Natural killer cell (primary cell): ENCODE measurements at regions not wholly inside any gene's neighbourhood (a gene's known extent, or its start where the extent isn't known, plus 50 kb on each side); places are given as distances from the start of the nearest gene placed in this dataset.

ENCODE experiments used
- ATAC-seq, 3 donors: fragments of 150-1000 bp in 2 of 3; fragments of 200-7000 bp in 1 of 3; cut with Tn5 transposase; 1 replicate in 1 of 3; 2 replicates in 2 of 3; pipeline ENCODE4 v1.10.0; 2021; ENCODE audit warnings: mild to moderate bottlenecking in 2 of 3, moderate library complexity in 2 of 3
- DNase-seq, 2 donors: peaks; one replicate each; pipeline versions ENCODE4 v3.0.0 to v3.0.0-alpha.2; 2013 to 2021; ENCODE audit warnings: mixed read lengths in 1 of 2
- H3K27ac ChIP-seq: one replicate; pipeline ENCODE4 v1.5.1; 2013; ENCODE audit warnings: mild to moderate bottlenecking, low read length
- H3K27me3 ChIP-seq: one replicate; pipeline ENCODE4 v1.6.1; 2013; ENCODE audit warnings: low read length; ENCODE audit not compliant: control insufficient read depth, insufficient read depth
- H3K36me3 ChIP-seq: one replicate; pipeline ENCODE4 v1.6.1; 2013; ENCODE audit warnings: low read length; ENCODE audit not compliant: control insufficient read depth, insufficient read depth
- H3K4me1 ChIP-seq: one replicate; pipeline ENCODE4 v1.6.1; 2013; ENCODE audit warnings: low read length; ENCODE audit not compliant: control insufficient read depth, insufficient read depth
- H3K4me3 ChIP-seq: one replicate; pipeline ENCODE4 v1.5.1; 2013; ENCODE audit warnings: low read length
- H3K9me3 ChIP-seq: one replicate; pipeline ENCODE4 v1.6.1; 2013; ENCODE audit warnings: low read length; ENCODE audit not compliant: control insufficient read depth, insufficient read depth
- H3K27ac Mint-ChIP-seq, 2 donors: one replicate each; pipeline ENCODE4 v1.8.0; 2022; ENCODE audit warnings: mild to moderate bottlenecking in 2 of 2, mixed read lengths in 2 of 2, moderate library complexity in 1 of 2
- H3K27me3 Mint-ChIP-seq, 2 donors: one replicate each; pipeline ENCODE4 v1.8.0; 2022; ENCODE audit warnings: low read depth in 2 of 2, mixed read lengths in 2 of 2
- H3K36me3 Mint-ChIP-seq: one replicate; pipeline ENCODE4 v1.8.0; 2022; ENCODE audit warnings: mixed read lengths
- H3K4me1 Mint-ChIP-seq, 2 donors: one replicate each; pipeline ENCODE4 v1.8.0; 2022; ENCODE audit warnings: mixed read lengths in 2 of 2
- H3K4me3 Mint-ChIP-seq: one replicate; pipeline ENCODE4 v1.8.0; 2022; ENCODE audit warnings: mild to moderate bottlenecking, moderate library complexity, mixed read lengths
- H3K9me3 Mint-ChIP-seq, 2 donors: one replicate each; pipeline ENCODE4 v1.8.0; 2022; ENCODE audit warnings: mixed read lengths in 2 of 2
- CTCF ChIP-seq: fragments of 200-600 bp; IDR thresholded peaks from one replicate; pipeline ENCODE4 v1.8.0; 2022; ENCODE audit warnings: antibody characterized with exemption
- WGBS: methylation state at CpG from one replicate; pipeline ENCODE4 v1.1.7; 2013; ENCODE audit warnings: missing lambda C conversion rate; ENCODE audit not compliant: insufficient coverage; 5-methylcytosine and 5-hydroxymethylcytosine counted together
- intact Hi-C: fragments of 100-400 bp; cut with micrococcal nuclease; formaldehyde crosslinking; loops from one replicate; pipeline ENCODE4 v1.14.2; 2022

- no peak for ATAC-seq
- peaks cover 12 to 13% of the 10 kb centered on the region in 2 donors for H3K9me3 Mint-ChIP-seq
- 88% methylated on average over 5 of the region's 5 CpGs for WGBS
Measured at GRCh38 chr6:23526526-23526925, 599.5 kb upstream of the NRSN1 start.

GRCh38 chr6:23529902-23530301 lies 596.1 kb upstream of the NRSN1 start:
- H3K9me3 Mint-ChIP-seq = peaks cover 12 to 15% of the 10 kb centered on the region in 2 donors
- intact Hi-C loops = no loop called here
- no peak for TF ChIP-seq CTCF
- DNase-seq (no peak), ATAC-seq (no peak)
- H3K27ac Mint-ChIP-seq = no peak overlapping the region
- no peak overlapping the region for H3K4me3 Mint-ChIP-seq
- no peaks in the 10 kb centered on the region for H3K9me3 ChIP-seq
- H3K4me1 Mint-ChIP-seq = no peaks in the 10 kb centered on the region
- no peaks in the 10 kb centered on the region for H3K4me1 ChIP-seq
- H3K36me3 ChIP-seq = no peaks in the 10 kb centered on the region
- no peak overlapping the region for H3K27ac ChIP-seq
- no peaks in the 10 kb centered on the region for H3K27me3 ChIP-seq
- 17% methylated on average over 2 of the region's 2 CpGs for WGBS
- no peaks in the 10 kb centered on the region for H3K27me3 Mint-ChIP-seq
- no peak overlapping the region for H3K4me3 ChIP-seq
- H3K36me3 Mint-ChIP-seq = peaks cover 8% of the 10 kb centered on the region

More at GRCh38 chr6:23526526-23526925, 599.5 kb upstream of the NRSN1 start:
- no peaks in the 10 kb centered on the region for H3K27me3 ChIP-seq
- no peak overlapping the region for H3K27ac ChIP-seq
- no peaks in the 10 kb centered on the region for H3K4me1 ChIP-seq
- Mint-ChIP-seq H3K36me3 (peaks cover 8% of the 10 kb centered on the region), H3K27ac (no peak overlapping the region), H3K4me3 (no peak overlapping the region), H3K27me3 (no peaks in the 10 kb centered on the region), H3K4me1 (no peaks in the 10 kb centered on the region)
- no peaks in the 10 kb centered on the region for H3K36me3 ChIP-seq
- DNase-seq = no peak
- no peaks in the 10 kb centered on the region for H3K9me3 ChIP-seq
- no peak overlapping the region for H3K4me3 ChIP-seq
- TF ChIP-seq CTCF = no peak
- intact Hi-C loops = no loop called here

- Mint-ChIP-seq H3K4me3 (no peak overlapping the region), H3K4me1 (no peaks in the 10 kb centered on the region), H3K27ac (no peak overlapping the region), H3K27me3 (no peaks in the 10 kb centered on the region), H3K9me3 (peaks cover 12 to 15% of the 10 kb centered on the region in 2 donors), H3K36me3 (peaks cover 6% of the 10 kb centered on the region)
- ATAC-seq (no peak), DNase-seq (no peak)
- intact Hi-C loops = no loop called here
- no peak for TF ChIP-seq CTCF
- WGBS = 100% methylated on average over 1 of the region's 2 CpGs
- Histone ChIP-seq H3K27ac (no peak overlapping the region), H3K4me3 (no peak overlapping the region), H3K36me3 (no peaks in the 10 kb centered on the region), H3K9me3 (no peaks in the 10 kb centered on the region), H3K27me3 (no peaks in the 10 kb centered on the region), H3K4me1 (no peaks in the 10 kb centered on the region)
Measured at GRCh38 chr6:23531666-23532065, 594.3 kb upstream of the NRSN1 start.

- no peak for TF ChIP-seq CTCF
- no peaks in the 10 kb centered on the region for H3K27me3 Mint-ChIP-seq
- intact Hi-C loops = no loop called here
- H3K27ac Mint-ChIP-seq = no peak overlapping the region
- no peak overlapping the region for H3K4me3 Mint-ChIP-seq
- no peak overlapping the region for H3K4me3 ChIP-seq
- no peak overlapping the region for H3K27ac ChIP-seq
- H3K36me3 Mint-ChIP-seq = no peaks in the 10 kb centered on the region
- H3K9me3 Mint-ChIP-seq = peaks cover 9 to 12% of the 10 kb centered on the region in 2 donors
- H3K4me1 Mint-ChIP-seq = no peaks in the 10 kb centered on the region
- DNase-seq (no peak), ATAC-seq (no peak)
- no peaks in the 10 kb centered on the region for H3K27me3 ChIP-seq
- H3K4me1 ChIP-seq = no peaks in the 10 kb centered on the region
- no peaks in the 10 kb centered on the region for H3K9me3 ChIP-seq
- no peaks in the 10 kb centered on the region for H3K36me3 ChIP-seq
Measured at GRCh38 chr6:23532227-23532626, 593.8 kb upstream of the NRSN1 start.
